ENCODE measurements at regions not wholly inside any gene's neighbourhood (a gene's known extent, or its start where the extent isn't known, plus 50 kb on each side); places are given as distances from the start of the nearest gene placed in this dataset.

DNA sequence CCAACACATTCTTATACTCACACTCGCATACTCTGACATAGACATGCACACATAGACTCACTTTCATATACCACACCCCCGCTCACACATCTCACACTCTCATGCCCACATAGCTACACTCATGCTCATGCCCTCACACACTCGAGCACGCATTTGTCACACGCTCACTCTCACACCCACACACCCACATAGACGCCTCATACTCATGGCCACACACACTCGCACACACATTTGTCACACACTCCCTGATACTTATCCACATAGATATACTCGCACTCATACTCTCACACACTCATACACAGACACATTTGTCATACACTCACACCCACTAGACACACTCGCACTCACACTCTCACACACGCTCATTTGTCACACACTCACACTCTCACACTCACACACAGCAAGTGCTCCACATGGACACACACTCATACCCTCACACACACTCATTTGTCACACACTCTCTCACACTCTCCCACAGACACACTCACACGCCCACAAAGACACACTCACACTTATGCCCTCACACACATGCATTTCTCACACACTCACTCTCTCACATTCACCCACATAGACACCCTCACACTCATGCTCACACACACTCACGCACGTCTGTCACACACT, 50.9 kb downstream of the TNP1 start:
- Histone ChIP-seq H3K4me3 (no peak overlapping the region), H3K4me1 (ENCODE audit: insufficient read depth) (no peaks in the 10 kb centered on the region), H3K27ac (no peak overlapping the region), H3K27me3 (no peaks in the 10 kb centered on the region), H3K9me3 (no peaks in the 10 kb centered on the region), H3K36me3 (no peaks in the 10 kb centered on the region)
- no peak for DNase-seq
- WGBS, 3 donors: 88 to 93% (median 92%) methylated on average over 13 of the region's 13 CpGs
- TF ChIP-seq CTCF (IDR thresholded peaks at IDR 0.05): no peak
- TF ChIP-seq EP300 (IDR thresholded peaks at IDR 0.05): no peak
- intact Hi-C loops (cut with DNase I): no loop called here

DNA sequence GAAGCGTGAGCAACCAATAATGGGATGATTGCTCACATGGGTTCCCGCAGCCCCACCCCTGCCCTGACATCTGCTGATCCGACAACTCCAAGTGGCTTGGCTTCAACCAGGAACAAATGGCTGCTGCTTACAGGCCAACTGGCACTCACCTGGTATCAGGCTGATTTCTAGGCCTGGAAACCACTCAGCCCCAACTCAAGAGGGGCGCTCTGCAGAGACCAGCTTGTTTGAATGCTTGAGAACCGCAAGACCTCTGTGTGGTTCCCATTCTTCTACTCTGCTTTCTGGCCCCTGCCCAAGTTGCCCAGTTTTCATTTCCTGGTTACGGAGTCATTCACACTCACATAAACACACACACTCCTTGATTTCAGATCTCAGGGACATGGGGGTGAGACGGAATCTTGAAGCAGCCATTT, 52.0 kb downstream of the TNP1 start:
- intact Hi-C loops (cut with DNase I): no loop called here
- no peaks in the 10 kb centered on the region for H3K27me3 ChIP-seq
- no peaks in the 10 kb centered on the region for H3K9me3 ChIP-seq
- TF ChIP-seq CTCF (IDR thresholded peaks at IDR 0.05) (no peak), POLR2A (IDR thresholded peaks at IDR 0.05) (no peak), EP300 (IDR thresholded peaks at IDR 0.05) (no peak)
- no peak overlapping the region for H3K4me3 ChIP-seq
- DNase-seq: no peak
- WGBS, 3 donors: 80 to 88% (median 83%) methylated on average over 7 of the region's 7 CpGs
- no peaks in the 10 kb centered on the region for H3K36me3 ChIP-seq
- H3K27ac ChIP-seq: no peak overlapping the region
- peaks cover 3% of the 10 kb centered on the region for H3K4me1 ChIP-seq (ENCODE audit: insufficient read depth)

DNA sequence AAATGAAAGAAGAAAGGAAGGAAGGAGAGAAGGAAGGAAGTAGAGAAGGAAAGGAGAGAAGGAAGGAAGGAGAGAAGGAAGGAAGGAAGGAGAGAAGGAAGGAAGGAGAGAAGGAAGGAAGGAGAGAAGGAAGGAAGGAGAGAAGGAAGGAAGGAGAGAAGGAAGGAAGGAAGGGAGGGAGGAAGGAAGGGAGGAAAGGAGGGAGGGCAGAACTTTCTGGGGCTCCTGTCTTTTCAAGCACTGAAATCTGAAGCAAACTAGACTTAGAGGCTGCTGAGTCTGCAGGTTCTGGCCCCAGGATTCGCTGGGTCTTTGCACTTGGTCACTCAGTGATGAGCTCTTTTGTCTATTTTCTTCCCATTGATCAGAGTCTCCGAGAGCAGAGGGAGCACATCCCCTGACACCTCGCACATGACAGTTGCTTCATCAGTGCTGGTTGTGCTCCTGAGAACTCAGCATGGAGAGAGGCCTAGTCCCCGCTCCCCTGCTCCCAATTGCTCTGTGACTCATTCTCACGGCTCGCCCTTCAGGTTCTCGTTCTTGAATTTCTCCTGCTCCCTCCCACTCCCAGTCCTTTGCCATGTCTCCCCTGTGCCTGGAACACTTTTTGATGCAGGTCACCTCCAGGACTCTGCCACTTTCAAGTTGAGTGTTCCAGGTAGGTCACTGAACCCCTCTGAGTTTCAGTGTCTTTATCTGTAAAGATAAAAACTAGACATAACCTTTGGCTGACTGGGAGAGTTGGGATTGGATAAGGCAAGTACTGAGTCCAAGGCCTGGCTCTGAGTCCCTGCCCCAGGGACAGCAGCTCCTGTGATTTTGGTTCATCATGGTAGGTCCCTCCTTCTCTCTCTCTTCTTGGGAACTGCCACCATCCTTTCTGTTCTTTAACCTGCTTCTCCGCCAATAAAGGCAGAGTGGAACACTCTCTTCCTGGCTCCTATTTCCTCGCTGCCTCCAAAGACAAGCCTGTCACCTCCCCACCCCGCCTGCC, 55.2 kb downstream of the TNP1 start:
- peaks cover 14% of the 10 kb centered on the region for H3K4me1 ChIP-seq (ENCODE audit: insufficient read depth)
- no peak for TF ChIP-seq EP300 (IDR thresholded peaks at IDR 0.05)
- H3K9me3 ChIP-seq: no peaks in the 10 kb centered on the region
- H3K27ac ChIP-seq: no peak overlapping the region
- 81 to 87% (median 84%) methylated on average over 10 of the region's 10 CpGs for WGBS, 3 donors
- no peaks in the 10 kb centered on the region for H3K36me3 ChIP-seq
- DNase-seq: no peak
- intact Hi-C loops (cut with DNase I): no loop called here
- H3K4me3 ChIP-seq: no peak overlapping the region
- H3K27me3 ChIP-seq: no peaks in the 10 kb centered on the region

GRCh38 chr2:216803791-216804190, 56.1 kb downstream of the TNP1 start:
- Histone ChIP-seq H3K27ac (no peak overlapping the region), H3K4me3 (no peak overlapping the region), H3K4me1 (ENCODE audit: insufficient read depth) (peaks cover 15% of the 10 kb centered on the region), H3K36me3 (no peaks in the 10 kb centered on the region), H3K9me3 (no peaks in the 10 kb centered on the region), H3K27me3 (no peaks in the 10 kb centered on the region)
- DNase-seq: no peak
- intact Hi-C loops (cut with DNase I): no loop called here
- 75 to 82% (median 81%) methylated on average over 13 of the region's 13 CpGs for WGBS, 3 donors
- TF ChIP-seq CTCF (IDR thresholded peaks at IDR 0.05) (no peak), EP300 (IDR thresholded peaks at IDR 0.05) (no peak), POLR2A (IDR thresholded peaks at IDR 0.05) (no peak)
